H1 (cell line): ENCODE measurements at regions not wholly inside any gene's neighbourhood (a gene's known extent, or its start where the extent isn't known, plus 50 kb on each side); places are given as distances from the start of the nearest gene placed in this dataset.

Source experiments
- GABPA ChIP-seq: IDR thresholded peaks from 2 replicates; pipeline ENCODE4 v1.6.1; 2011; ENCODE audit warnings: mild to moderate bottlenecking, low read length, moderate library complexity, borderline replicate concordance; ENCODE audit not compliant: insufficient read depth
- POLR2AphosphoS5 ChIP-seq: IDR thresholded peaks from 2 replicates; pipeline ENCODE4 v1.6.1; 2011; ENCODE audit warnings: low read depth, low read length
- POU5F1 ChIP-seq: IDR thresholded peaks from 2 replicates; pipeline ENCODE4 v1.6.1; 2011; ENCODE audit warnings: low read depth, mild to moderate bottlenecking, low read length, moderate library complexity
- RAD21 ChIP-seq, 2 experiments: IDR thresholded peaks in 1 of 2; conservative IDR thresholded peaks in 1 of 2; 2 replicates each; pipeline ENCODE4 v1.6.1; 2011; ENCODE audit warnings: low read depth in 2 of 2, low read length in 2 of 2, improper control_type of control experiment in 1 of 2, inconsistent platforms in 1 of 2, mild to moderate bottlenecking in 1 of 2, moderate library complexity in 1 of 2
- SAP30 ChIP-seq: fragments of 300-600 bp; sonication (generic); IDR thresholded peaks from 2 replicates; pipeline ENCODE4 v1.7.1; 2012; ENCODE audit warnings: low read length, moderate library complexity, mild to moderate bottlenecking, inconsistent platforms; ENCODE audit not compliant: insufficient read depth, insufficient replicate concordance
- YY1 ChIP-seq: IDR thresholded peaks from 2 replicates; pipeline ENCODE4 v1.6.1; 2011; ENCODE audit warnings: low read depth, mild to moderate bottlenecking, low read length

- no peak for TF ChIP-seq SAP30
- TF ChIP-seq YY1, result no peak
- TF ChIP-seq GABPA, result no peak
- TF ChIP-seq POU5F1, result no peak
- no peak for TF ChIP-seq POLR2AphosphoS5
- TF ChIP-seq RAD21 (IDR thresholded peaks at IDR 0.05 in 1 of 2, conservative IDR thresholded peaks at IDR 0.05 in 1 of 2; ENCODE audit: low read depth in 2 of 2, low read length in 2 of 2), result no peak
These were observed 154.3 kb upstream of the CWC22 start (continued) for GRCh38 chr2:180161415-180161814.
